HepG2 (cell line): ENCODE measurements at regions not wholly inside any gene's neighbourhood (a gene's known extent, or its start where the extent isn't known, plus 50 kb on each side); places are given as distances from the start of the nearest gene placed in this dataset.

Source experiments
- ATAC-seq: fragments of 200-7000 bp; cut with Tn5 transposase; 3 replicates; pipeline ENCODE4 v1.9.1; 2020; ENCODE audit warnings: mild to moderate bottlenecking, moderate library complexity
- BruUV-seq: library from RNA; stranded (reverse); fragments of 400-500 nt; replicated peaks from 2 replicates; lab custom pipeline; 2021; lab: Mats Ljungman, UMichigan
- CTCF ChIA-PET: fragments of 300-600 bp; formaldehyde crosslinking; extraction: SDS; loops from one replicate; lab custom pipeline; 2021; ENCODE audit warnings: low total read pairs, inconsistent platforms, low intra/inter-chr PET ratio; lab: Yijun Ruan, JAX
- POLR2A ChIA-PET: fragments of 350-600 bp; sonication (Branson Sonifier 250); formaldehyde crosslinking; loops from one replicate; lab custom pipeline; 2020; ENCODE audit warnings: antibody characterized with exemption, inconsistent platforms; lab: Yijun Ruan, JAX
- DNase-seq: peaks from one replicate; pipeline ENCODE4 v3.0.0-alpha.2; 2015; ENCODE audit warnings: low spot score
- FAIRE-seq: peaks from 3 replicates; lab custom pipeline; 2011; peaks lifted over from hg19 to GRCh38; lab: Jason Lieb, UNC
- H2AFZ ChIP-seq: one replicate; pipeline ENCODE4 v1.6.1; 2011; ENCODE audit warnings: low read length, inconsistent platforms
- H3K27ac ChIP-seq: fragments of 300-600 bp; 3 replicates; pipeline ENCODE4 v1.8.0; 2011; ENCODE audit warnings: mixed run types, mild to moderate bottlenecking, mixed read lengths, low read length, inconsistent platforms; ENCODE audit not compliant: insufficient read depth; ENCODE audit errors: extremely low read length
- H3K27me3 ChIP-seq, 2 experiments: fragments of 200-600 bp in 1 of 2; 2 replicates in 1 of 2; 3 replicates in 1 of 2; pipeline versions ENCODE4 v1.6.0 to v1.8.0; 2011; ENCODE audit warnings: low read length in 2 of 2, mild to moderate bottlenecking in 2 of 2, moderate library complexity in 2 of 2, inconsistent platforms in 1 of 2; ENCODE audit not compliant: insufficient read depth in 2 of 2, control insufficient read depth in 1 of 2
- H3K36me3 ChIP-seq, 2 experiments: fragments of 200-600 bp in 1 of 2; replicated peaks in 1 of 2; 2 replicates in 1 of 2; 3 replicates in 1 of 2; pipeline versions ENCODE4 v1.5.1 to v1.8.0; 2011; ENCODE audit warnings: low read length in 2 of 2, inconsistent platforms in 1 of 2; ENCODE audit not compliant: insufficient read depth in 2 of 2, control insufficient read depth in 1 of 2
- H3K4me1 ChIP-seq: 2 replicates; pipeline ENCODE4 v1.5.1; 2012; ENCODE audit warnings: low read length, inconsistent platforms; ENCODE audit not compliant: insufficient read depth
- H3K4me2 ChIP-seq: 2 replicates; pipeline ENCODE4 v1.6.0; 2011; ENCODE audit warnings: low read depth, low read length, inconsistent platforms
- H3K4me3 ChIP-seq, 3 experiments: fragments of 200-600 bp in 1 of 3; sonication (generic), shearing (Covaris generic) in 1 of 3; replicated peaks in 1 of 3; 2 replicates each; pipeline ENCODE4 v1.5.1; 2011 to 2016; ENCODE audit warnings: low read length in 3 of 3, inconsistent platforms in 2 of 3, low read depth in 2 of 3, mild to moderate bottlenecking in 2 of 3, control low read depth in 1 of 3, mixed read lengths in 1 of 3; ENCODE audit not compliant: insufficient read depth in 1 of 3
- H3K79me2 ChIP-seq: one replicate; pipeline ENCODE4 v1.6.1; 2011; ENCODE audit warnings: low read length, inconsistent platforms; ENCODE audit not compliant: insufficient read depth
- H3K9ac ChIP-seq: 2 replicates; pipeline ENCODE4 v1.6.0; 2011; ENCODE audit warnings: mild to moderate bottlenecking, low read depth, low read length, inconsistent platforms; ENCODE audit not compliant: insufficient read depth
- H3K9me3 ChIP-seq: 2 replicates; pipeline ENCODE4 v1.5.1; 2012; ENCODE audit warnings: mild to moderate bottlenecking, low read length
- H4K20me1 ChIP-seq: 2 replicates; pipeline ENCODE4 v1.6.0; 2011; ENCODE audit warnings: inconsistent platforms, mild to moderate bottlenecking, low read length, moderate library complexity; ENCODE audit not compliant: insufficient read depth
- CSRNP2 ChIP-seq: sonication (generic); formaldehyde crosslinking; conservative IDR thresholded peaks from 2 replicates; pipeline ENCODE4 v1.8.0; 2022; ENCODE audit warnings: low read depth, missing genetic modification reagents
- GATAD1 ChIP-seq: IDR thresholded peaks from 2 replicates; pipeline ENCODE4 v1.6.1; 2016; ENCODE audit warnings: missing genetic modification reagents, missing compliant biosample characterization
- HNF1B ChIP-seq: sonication (generic); formaldehyde crosslinking; IDR thresholded peaks from 2 replicates; pipeline ENCODE4 v1.5.1; 2020; ENCODE audit warnings: mild to moderate bottlenecking, moderate library complexity, missing genetic modification reagents
- LRRFIP1 ChIP-seq: sonication (generic); formaldehyde crosslinking; conservative IDR thresholded peaks from 2 replicates; pipeline ENCODE4 v1.4.0; 2020; ENCODE audit warnings: missing genetic modification reagents
- U2AF2 ChIP-seq: fragments of 200-400 bp; formaldehyde crosslinking; IDR thresholded peaks from 2 replicates; pipeline ENCODE4 v1.6.1; 2017; ENCODE audit warnings: low read depth, mild to moderate bottlenecking, low read length
- ZBTB39 ChIP-seq: sonication (generic); formaldehyde crosslinking; IDR thresholded peaks from 2 replicates; pipeline ENCODE4 v1.5.0; 2020; ENCODE audit warnings: missing genetic modification reagents
- ZBTB8A ChIP-seq: sonication (generic); formaldehyde crosslinking; IDR thresholded peaks from 2 replicates; pipeline ENCODE4 v1.4.0; 2020; ENCODE audit warnings: mild to moderate bottlenecking, low read depth, missing genetic modification reagents, borderline replicate concordance
- ZFY ChIP-seq: sonication (generic); formaldehyde crosslinking; IDR thresholded peaks from 2 replicates; pipeline ENCODE4 v1.4.0; 2020; ENCODE audit warnings: missing genetic modification reagents
- ZFYVE20 ChIP-seq: sonication (generic); formaldehyde crosslinking; IDR thresholded peaks from 2 replicates; pipeline ENCODE4 v1.8.0; 2023; ENCODE audit warnings: low read depth, mild to moderate bottlenecking, moderate library complexity, missing genetic modification reagents, borderline replicate concordance
- ZMYM4 ChIP-seq: sonication (generic); formaldehyde crosslinking; IDR thresholded peaks from 2 replicates; pipeline ENCODE4 v1.8.1; 2023; ENCODE audit warnings: mild to moderate bottlenecking, missing genetic modification reagents
- ZNF275 ChIP-seq: sonication (generic); formaldehyde crosslinking; IDR thresholded peaks from 2 replicates; pipeline ENCODE4 v1.8.0; 2022; ENCODE audit warnings: missing genetic modification reagents, mild to moderate bottlenecking, inconsistent platforms, borderline replicate concordance
- ZNF451 ChIP-seq: sonication (generic); formaldehyde crosslinking; IDR thresholded peaks from 2 replicates; pipeline ENCODE4 v1.5.0; 2020; ENCODE audit warnings: mild to moderate bottlenecking, missing genetic modification reagents
- ZNF501 ChIP-seq: sonication (generic); formaldehyde crosslinking; IDR thresholded peaks from 2 replicates; pipeline ENCODE4 v1.5.1; 2020; ENCODE audit warnings: mild to moderate bottlenecking, moderate library complexity, missing genetic modification reagents
- ZNF567 ChIP-seq: sonication (generic); formaldehyde crosslinking; IDR thresholded peaks from 2 replicates; pipeline ENCODE4 v1.8.1; 2023; ENCODE audit warnings: mild to moderate bottlenecking, missing genetic modification reagents, borderline replicate concordance
- ZNF749 ChIP-seq: sonication (generic); formaldehyde crosslinking; IDR thresholded peaks from 2 replicates; pipeline ENCODE4 v1.8.0; 2022; ENCODE audit warnings: mild to moderate bottlenecking, missing genetic modification reagents, moderate library complexity, borderline replicate concordance
- WGBS: methylation state at CpG from one replicate; pipeline ENCODE4 v1.1.6; 2017; ENCODE audit warnings: low lambda C conversion rate; 5-methylcytosine and 5-hydroxymethylcytosine counted together
- in situ Hi-C: cut with HindIII; loops from 2 replicates; pipeline ENCODE4 v1.10.0; 2017; ENCODE audit warnings: low pct_unique_long_range_greater_than_20kb; ENCODE audit not compliant: extremely low pct_ligation_motif_present
- intact Hi-C: fragments of 100-400 bp; cut with micrococcal nuclease; formaldehyde crosslinking; loops from one replicate; pipeline ENCODE4 v1.10.0; 2022; ENCODE audit not compliant: unreplicated experiment

GRCh38 chr2:175786471-175787124, 215.5 kb downstream of the LNPK start:
- no peak overlapping the region for H2AFZ ChIP-seq
- H3K4me3 ChIP-seq: no peak overlapping the region
- no peak overlapping the region for H3K4me2 ChIP-seq
- no peaks in the 10 kb centered on the region for H3K79me2 ChIP-seq
- ATAC-seq: no peak
- 56% methylated on average over 3 of the region's 3 CpGs for WGBS
- no peak overlapping the region for H3K9ac ChIP-seq
- BruUV-seq: no TSS peak
- DNase-seq: no peak
- no peaks in the 10 kb centered on the region for H3K36me3 ChIP-seq
- H3K9me3 ChIP-seq: no peaks in the 10 kb centered on the region
- ChIA-PET POLR2A (no interaction called here), CTCF (no interaction called here)
- no peak for FAIRE-seq
- no peaks in the 10 kb centered on the region for H3K27me3 ChIP-seq
- H3K27ac ChIP-seq: no peak overlapping the region
- peaks cover 11% of the 10 kb centered on the region for H3K4me1 ChIP-seq
- in situ Hi-C loops (no loop called here), intact Hi-C loops (no loop called here)
- no peaks in the 10 kb centered on the region for H4K20me1 ChIP-seq
- no peak for TF ChIP-seq ZNF501 (CRISPR knock-in tag)
- TF ChIP-seq GATAD1 (CRISPR knock-in tag): no peak
- no peak for TF ChIP-seq ZMYM4 (CRISPR knock-in tag)
- no peak for TF ChIP-seq ZNF451
- no peak for TF ChIP-seq LRRFIP1 (CRISPR knock-in tag)
- no peak for TF ChIP-seq ZFY (CRISPR knock-in tag)
- TF ChIP-seq ZFYVE20 (CRISPR knock-in tag): no peak
- TF ChIP-seq HNF1B (CRISPR knock-in tag): no peak
- no peak for TF ChIP-seq ZBTB39 (CRISPR knock-in tag)
- no peak for TF ChIP-seq ZBTB8A (CRISPR knock-in tag)
- no peak for TF ChIP-seq ZNF567 (CRISPR knock-in tag)
- TF ChIP-seq U2AF2: no peak
- no peak for TF ChIP-seq CSRNP2 (CRISPR knock-in tag)
- TF ChIP-seq ZNF749 (CRISPR knock-in tag): no peak
- TF ChIP-seq ZNF275: no peak
